Stimulated activated CD8-positive, alpha-beta memory T cell treated with anti-CD3 and anti-CD28 coated beads, Interleukin-15, amount 100 ng/mL, for 1 hour (primary cell): ENCODE measurements at regions not wholly inside any gene's neighbourhood (a gene's known extent, or its start where the extent isn't known, plus 50 kb on each side); places are given as distances from the start of the nearest gene placed in this dataset.

Source experiments
- DNase-seq: peaks from one replicate; pipeline ENCODE4 v3.0.0-alpha.2; 2020; ENCODE audit warnings: low read depth

DNA sequence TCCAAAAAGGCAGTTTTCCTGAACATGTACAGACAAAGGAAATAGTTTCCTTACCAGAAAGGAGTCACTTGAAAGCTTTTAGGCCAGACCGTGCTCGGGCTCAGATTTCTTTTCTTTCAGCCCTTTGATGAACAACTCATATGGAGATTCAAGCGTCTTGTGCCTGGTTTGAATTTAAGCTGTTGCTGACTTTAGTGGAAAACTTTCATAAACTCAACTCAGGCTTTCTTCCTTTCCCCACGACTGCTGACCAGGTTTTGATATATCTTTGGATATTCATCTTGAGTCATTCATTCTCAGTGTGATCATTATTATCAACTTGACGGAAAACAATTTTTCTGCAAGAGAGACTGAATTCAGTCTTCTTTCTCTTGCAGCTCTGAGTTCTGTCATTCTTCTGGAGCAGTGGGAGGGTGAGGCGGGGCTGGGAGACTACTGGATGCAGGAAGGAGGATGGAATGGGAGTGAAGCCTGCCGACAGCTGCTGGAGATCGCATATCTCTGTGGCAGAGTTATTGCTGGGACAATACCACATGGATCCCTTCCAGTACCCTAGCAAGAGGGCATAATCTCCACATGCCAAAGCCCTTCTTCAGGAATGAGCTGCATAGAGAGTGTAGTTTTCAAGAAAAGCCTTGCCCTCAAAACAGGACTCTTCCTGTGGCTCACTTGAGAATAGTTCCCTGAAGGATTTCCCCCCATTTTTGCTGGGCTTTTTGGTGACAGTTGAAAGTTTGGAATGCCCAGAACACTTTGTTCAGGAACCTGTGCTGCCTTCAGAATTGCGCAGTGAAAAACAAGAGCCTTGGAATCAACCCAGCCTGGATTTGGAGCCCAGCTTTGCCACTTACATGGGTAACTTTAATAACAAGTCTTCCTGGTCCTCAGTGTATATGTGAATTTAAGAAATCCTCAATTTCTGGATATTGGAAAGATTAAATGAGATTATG, 364.4 kb downstream of the ZNF521 start:
- DNase-seq: no peak

DNA sequence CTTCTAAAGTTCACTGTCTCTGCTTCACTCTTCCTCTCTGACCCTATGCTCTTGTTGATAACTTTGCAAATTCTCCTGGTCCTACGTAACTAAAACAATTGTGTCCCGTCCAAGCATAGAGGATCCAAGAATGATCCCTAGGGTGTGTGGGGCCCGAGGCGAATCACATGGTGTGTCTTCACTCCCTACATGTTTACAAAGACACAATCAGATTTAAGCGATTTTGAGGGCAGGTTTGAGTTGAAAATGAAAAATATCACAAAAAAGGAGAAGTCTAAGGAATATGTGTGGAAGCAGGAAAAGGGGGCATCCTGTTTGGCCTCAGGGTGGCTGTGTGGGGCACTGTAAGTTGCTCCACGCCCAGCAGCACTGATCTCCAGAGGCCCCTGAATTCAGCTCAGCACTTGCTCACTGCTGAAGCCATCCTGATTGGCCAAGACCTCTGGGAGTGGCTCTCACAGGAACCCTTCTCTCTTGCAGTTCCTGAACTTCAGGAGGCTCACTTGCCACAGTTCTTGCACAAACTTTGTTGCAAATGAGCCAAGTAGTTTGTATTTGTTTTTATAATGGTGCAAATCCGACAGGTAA, 363.6 kb downstream of the ZNF521 start:
- DNase-seq: no peak

DNA sequence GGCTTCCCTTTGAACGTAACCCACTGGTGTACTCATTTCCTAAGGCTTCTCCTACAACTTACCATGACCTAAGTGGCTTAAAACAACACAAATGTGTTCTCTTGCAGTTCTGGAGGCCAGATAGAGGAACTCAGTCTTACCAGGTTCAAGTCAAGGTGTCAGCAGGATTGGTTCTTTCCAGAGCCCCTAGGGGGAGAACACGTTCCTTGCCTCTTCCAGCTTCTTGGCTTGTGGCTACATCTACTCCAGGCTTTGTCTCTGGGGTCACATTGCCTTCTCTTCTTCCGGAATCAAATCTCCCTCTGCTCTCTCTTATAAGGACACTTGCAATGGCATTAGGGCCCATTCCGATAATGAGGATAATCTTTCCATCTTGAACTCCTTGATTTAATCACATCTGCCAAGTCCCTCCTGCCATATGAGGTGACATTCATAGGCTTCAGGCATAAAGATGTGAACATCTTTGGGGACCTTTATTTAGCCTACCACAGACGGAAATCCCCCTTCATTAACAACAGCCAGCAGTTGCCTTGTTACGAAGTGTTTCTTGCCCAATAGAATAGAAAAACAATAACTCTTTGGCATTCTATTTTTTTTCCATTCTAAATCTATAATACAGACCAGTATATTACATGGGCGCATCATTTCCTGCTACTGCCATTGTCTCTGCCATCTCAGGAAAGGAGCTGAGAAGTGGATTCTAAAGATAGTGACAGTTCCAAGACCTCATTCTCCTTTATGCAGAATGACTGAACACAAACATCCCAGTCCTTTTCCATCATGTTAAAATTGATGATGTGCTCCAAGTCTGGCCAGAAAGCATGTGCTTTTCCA, 362.0 kb downstream of the ZNF521 start:
- DNase-seq: no peak

DNA sequence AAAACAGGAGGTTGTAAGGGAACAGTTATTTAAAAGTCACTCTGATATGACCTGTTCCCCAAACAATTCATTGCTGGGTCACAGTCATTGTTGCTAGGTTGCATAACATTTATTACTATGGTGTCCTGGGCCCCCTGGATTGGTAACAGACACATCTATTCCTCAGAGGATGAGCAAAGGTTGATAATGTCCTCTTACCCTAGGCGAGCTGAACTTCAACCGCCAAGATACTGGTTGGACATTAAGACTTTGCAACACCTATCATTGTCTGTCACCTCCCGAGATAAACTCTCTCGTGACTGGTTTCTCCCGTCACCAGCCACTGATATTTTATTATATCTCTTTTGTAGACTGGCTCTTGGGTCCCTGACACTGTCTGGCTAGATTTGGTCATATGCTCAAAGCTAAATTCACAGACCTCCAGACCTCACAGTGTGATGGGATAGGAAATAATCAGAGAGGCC, 361.3 kb downstream of the ZNF521 start:
- DNase-seq: no peak

DNA sequence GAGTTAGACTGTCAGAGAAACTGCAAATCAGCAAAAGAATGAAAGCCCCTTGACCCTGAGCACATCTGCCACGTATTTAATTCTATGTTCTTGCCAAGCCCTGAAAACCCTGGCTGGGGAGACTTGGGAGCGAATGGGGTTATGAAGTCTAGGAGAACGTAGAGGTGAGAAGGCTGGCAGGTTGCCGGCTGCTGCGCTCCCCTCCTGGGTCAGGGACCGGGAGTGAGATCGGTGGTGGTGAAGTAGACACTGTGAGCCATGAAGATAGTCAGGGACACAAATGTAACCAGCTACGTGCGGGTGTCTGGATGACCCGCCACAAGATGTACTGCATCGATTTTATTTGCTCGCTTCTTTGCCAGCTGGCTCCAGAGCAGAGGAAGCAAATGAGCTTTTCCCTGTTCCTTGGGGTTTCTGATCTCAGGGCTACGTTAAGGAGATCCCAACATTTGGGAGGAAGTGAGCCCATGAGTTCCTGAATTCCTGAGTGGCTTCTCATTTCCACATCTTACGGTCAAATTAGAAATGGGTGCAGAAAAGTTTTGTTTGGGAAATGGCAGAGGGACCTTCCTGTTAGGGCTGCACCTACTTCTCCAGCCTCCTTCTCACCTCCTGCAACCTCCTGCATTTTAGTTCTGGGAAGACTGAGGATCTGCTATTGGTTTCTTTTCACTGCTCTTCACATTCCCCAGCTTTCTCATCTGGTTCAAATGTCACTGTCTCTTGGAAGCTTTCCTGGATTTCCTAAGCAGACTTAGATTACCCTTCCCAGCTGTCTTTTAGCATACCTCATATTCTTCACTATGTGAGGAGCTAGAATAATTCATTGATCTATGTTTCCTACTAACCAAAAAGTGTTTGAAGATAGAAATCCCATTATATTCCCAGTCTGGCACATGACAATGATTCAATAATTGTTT, 360.6 kb downstream of the ZNF521 start:
- DNase-seq: no peak

DNA sequence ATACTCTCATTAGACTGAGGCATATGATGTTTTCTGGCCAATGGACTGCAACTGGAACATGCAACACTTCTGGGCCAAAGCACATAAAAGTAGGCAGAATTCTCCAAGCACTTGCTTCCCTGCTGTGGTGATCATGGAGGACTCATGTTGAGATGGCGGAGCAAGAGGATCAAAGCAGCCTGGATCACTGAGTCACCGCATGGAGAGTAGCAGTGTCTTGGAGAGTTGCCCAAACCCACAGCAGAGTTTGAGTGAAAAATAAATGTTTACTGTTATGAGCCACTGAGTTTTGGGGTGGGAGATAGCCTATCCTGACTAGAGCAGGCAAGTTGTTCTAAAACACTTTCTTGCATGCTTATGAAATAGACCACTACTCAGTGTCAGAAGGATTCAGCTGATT, 359.5 kb downstream of the ZNF521 start:
- no peak for DNase-seq

DNA sequence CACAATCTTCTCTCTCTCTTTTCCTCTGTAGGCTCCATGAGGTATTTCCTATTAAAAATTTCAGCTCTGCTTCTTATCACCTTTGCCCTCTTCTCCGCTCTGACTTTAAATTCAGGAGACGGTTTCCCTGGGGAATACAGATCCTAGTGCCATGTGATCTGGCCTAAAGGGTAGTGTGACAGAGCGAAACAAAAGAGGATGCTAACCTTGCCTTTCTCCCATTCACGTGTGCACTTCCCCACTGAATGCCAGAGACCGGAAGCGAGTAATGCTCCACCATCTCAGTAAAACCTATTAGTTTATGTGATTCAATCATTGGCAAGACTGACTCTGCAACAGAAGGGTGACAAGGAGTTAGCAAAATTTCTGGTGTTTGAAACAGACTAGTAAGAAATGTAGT, 358.3 kb downstream of the ZNF521 start:
- no peak for DNase-seq

DNA sequence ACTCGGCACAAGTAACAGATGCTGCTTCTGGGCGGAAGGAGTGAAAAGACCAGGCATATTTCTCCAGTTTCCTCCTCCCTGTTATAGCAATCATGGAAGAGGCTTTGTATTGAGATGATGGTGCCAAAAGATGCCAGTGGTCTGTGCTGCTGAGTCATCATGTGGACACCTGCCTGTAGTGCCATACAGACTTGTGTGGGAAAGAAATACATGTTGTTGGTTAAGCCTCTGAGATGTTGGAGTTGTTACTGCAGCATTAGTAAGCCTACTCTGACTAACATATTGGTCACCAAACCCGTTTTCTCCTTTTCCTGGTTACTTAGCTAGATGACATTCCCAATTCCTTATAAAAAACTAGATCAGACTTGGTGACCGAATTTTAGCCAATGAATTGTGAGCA, 356.9 kb downstream of the ZNF521 start:
- no peak for DNase-seq

DNA sequence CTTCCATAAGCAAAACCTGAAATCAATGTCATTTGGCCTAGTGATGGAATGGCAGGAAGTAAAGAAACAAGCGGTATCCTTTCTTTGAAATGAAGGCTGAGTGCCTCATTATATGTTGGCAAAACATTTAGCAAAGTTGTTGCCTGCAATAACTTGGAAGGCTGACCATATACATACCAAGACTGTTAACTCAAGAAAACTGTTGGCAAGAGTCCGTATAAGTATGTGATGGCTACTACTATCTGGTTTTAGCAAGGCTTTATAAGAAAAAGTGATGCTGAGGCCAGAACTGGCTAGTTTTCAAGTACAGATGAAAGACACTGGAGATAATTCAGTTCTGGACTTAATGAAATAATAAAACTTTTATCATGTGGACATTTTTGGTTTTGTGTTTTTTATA, 356.2 kb downstream of the ZNF521 start:
- DNase-seq: no peak

DNA sequence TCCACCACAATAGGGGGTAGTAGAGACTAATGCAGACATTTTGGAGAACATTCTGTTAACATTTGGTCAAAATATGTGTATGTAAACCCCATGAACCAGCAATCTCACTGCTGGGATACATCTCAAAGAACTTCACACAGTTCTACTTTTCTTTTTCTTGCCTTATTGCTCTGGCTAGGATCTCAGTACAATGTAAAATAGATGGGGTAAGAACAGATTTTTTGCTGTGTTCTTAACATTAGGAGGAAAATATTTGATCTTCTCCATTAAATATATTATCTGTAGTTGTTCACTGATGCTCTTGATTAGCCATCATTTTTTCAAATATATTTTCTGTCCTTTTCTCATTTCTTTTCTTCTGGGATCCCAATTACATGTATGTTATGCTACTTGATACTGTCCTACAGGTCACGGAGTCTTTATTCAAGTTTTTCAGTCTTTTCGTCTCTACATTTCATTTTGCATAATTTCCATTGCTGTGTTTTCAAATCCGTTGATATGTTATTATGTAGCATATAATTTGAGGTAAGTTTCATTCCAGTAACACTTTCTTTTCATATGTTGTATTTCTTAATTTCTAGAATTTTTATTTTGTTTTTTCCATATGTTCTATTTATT, 352.2 kb downstream of the ZNF521 start:
- no peak for DNase-seq

DNA sequence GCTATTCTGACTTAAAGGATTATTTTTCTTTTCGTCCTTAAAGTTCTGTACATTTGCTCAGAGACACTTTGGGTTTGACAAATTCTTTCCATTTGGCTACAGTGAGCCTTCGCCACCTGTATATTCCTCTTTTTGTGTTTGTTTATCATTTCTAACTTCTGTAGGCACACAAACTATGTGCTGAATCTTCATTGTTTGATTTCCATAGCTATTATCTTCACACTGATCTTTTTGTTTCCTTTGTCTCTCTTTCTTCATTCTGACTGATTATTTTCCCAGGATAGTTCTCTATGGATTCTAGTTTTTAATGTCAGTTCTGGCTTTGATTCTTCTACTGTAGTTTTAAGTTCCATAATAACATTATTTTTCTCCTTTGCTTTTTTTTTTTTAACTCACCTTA, 350.2 kb downstream of the ZNF521 start:
- DNase-seq: no peak

DNA sequence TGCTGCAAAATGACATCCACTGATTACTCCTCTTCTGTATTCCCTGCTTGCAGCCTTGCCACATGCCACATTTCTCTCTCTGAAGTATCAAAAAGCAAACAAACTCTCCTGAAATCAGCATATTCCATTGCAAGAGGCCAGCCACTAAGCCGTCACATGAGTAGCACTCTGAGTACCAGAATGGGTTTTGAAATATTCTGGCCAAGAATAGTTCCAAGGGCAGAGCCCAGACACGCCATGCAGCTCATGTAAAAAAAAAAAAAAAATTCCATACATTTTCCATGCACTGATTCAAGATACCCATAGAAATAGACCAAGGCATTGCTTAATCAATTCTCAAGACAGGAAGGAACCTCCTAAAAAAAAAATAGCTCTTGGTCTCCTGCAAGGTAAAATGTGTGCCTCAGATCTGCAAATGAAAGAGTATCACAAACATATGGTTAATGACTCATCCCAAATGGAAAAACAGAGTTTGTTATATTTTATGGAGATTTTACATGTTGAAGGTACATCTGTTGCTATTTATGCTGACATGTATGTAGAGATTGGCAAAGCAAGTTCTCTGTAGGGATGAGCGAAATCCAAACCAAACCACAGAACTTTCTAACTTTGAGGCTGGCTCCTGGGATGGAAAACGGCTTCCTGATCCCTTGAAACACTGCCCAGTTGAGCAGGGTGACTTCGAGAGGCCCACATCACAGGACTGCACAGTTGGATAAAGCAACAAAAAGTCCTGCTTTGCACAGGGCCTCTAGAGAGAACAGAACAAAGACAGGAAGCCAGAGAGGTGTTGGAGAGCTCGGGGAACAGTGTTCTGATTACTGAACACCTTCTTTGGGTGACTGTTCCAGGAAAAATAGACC, 346.2 kb downstream of the ZNF521 start:
- no peak for DNase-seq

DNA sequence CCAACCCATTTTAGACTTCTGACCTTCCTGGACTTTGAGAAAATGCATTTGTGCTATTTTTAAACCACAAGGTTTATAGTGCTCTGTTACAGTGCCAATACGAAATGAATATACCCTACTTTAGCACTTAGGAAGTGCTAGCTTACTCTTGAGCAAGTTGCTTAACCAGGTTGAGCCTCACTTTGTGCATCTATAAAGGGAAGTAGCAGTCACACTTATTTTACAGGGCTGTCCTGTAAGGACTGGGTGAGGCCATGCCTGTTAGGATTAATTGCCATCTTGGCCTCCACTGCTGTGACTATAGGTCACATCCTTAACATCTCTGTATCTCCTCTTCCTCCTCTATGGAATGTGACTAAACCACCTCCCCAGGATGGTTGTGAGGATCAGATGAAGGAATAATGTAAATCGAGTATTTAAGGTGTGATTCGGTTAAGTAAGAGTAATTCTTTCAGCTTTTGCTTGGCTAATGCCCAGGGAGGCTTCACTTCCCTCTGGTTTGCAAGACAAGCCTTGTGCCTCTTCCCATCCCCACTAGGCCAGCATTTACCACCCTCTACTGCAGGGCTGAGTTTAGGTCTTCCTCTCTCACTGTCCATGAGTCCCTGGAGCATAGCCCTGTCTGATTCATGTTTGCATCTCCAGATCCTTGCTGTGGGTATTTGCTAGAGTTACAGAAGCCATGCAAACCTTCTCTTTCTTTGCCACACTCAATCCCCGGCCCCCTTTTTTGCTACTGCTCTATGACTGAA, 341.2 kb downstream of the ZNF521 start:
- DNase-seq: no peak
